Muscle of leg (tissue), 3 donors: ENCODE measurements at regions not wholly inside any gene's neighbourhood (a gene's known extent, or its start where the extent isn't known, plus 50 kb on each side); places are given as distances from the start of the nearest gene placed in this dataset.
A peak's percentile ranks its signal among the peaks of the same experiment; 100 is the strongest.
"Not testable (repeated sequence)": the region's sequence is repeated elsewhere in the genome, so short reads cannot be mapped to it uniquely, and the experiment has no call there.

ENCODE experiments used
- DNase-seq: peaks from one replicate; pipeline ENCODE4 v3.0.0; 2013
- H3K27ac ChIP-seq: one replicate; pipeline ENCODE4 v1.5.1; 2013; ENCODE audit warnings: mild to moderate bottlenecking, low read length, control low read depth
- H3K27me3 ChIP-seq: one replicate; pipeline ENCODE4 v1.6.1; 2013; ENCODE audit warnings: low read length; ENCODE audit not compliant: control insufficient read depth, insufficient read depth
- H3K36me3 ChIP-seq: one replicate; pipeline ENCODE4 v1.6.1; 2013; ENCODE audit warnings: low read length; ENCODE audit not compliant: control insufficient read depth, insufficient read depth
- H3K4me1 ChIP-seq: one replicate; pipeline ENCODE4 v1.6.1; 2013; ENCODE audit warnings: low read length; ENCODE audit not compliant: control insufficient read depth, insufficient read depth
- H3K4me3 ChIP-seq: one replicate; pipeline ENCODE4 v1.5.1; 2013; ENCODE audit warnings: low read length, control low read depth
- H3K9me3 ChIP-seq: replicated peaks from 2 replicates; pipeline ENCODE4 v1.6.1; 2013; ENCODE audit warnings: low read depth, low read length; ENCODE audit not compliant: control insufficient read depth
- WGBS: methylation state at CpG from one replicate; pipeline ENCODE4 v1.1.5; 2013; ENCODE audit warnings: missing lambda C conversion rate; ENCODE audit not compliant: insufficient coverage; 5-methylcytosine and 5-hydroxymethylcytosine counted together

- no CpG with 5 or more reads among the region's 4 CpGs for WGBS
Observed at GRCh38 chr4:190118519-190118918, 54.2 kb downstream of the DBET start.

GRCh38 chr4:190119474-190119873, 54.1 kb upstream of the DUX4 start:
- H3K4me1 ChIP-seq, H3K4me3 ChIP-seq, H3K36me3 ChIP-seq, H3K27me3 ChIP-seq, H3K9me3 ChIP-seq, H3K27ac ChIP-seq, DNase-seq: not testable (repeated sequence)
- WGBS: 64% methylated on average over 1 of the region's 3 CpGs

More at GRCh38 chr4:190118519-190118918, 54.2 kb downstream of the DBET start:
- H3K9me3 ChIP-seq, H3K27ac ChIP-seq, H3K36me3 ChIP-seq, DNase-seq, H3K4me1 ChIP-seq, H3K4me3 ChIP-seq, H3K27me3 ChIP-seq: not testable (repeated sequence)

- H3K4me1 ChIP-seq, H3K9me3 ChIP-seq, H3K36me3 ChIP-seq, H3K27ac ChIP-seq, H3K27me3 ChIP-seq, DNase-seq, H3K4me3 ChIP-seq: not testable (repeated sequence)
- 71% methylated on average over 5 of the region's 15 CpGs for whole genome bisulfite sequencing
Observed at GRCh38 chr4:190120111-190120514, 53.5 kb upstream of the DUX4 start.

GRCh38 chr4:190120537-190121001, 53.0 kb upstream of the DUX4 start:
- not testable (repeated sequence) for H3K4me3 ChIP-seq, H3K9me3 ChIP-seq, H3K27me3 ChIP-seq, DNase-seq, H3K4me1 ChIP-seq, H3K36me3 ChIP-seq, H3K27ac ChIP-seq
- 52% methylated on average over 4 of the region's 37 CpGs for WGBS

GRCh38 chr4:190121076-190121671, 52.4 kb upstream of the DUX4 start:
- not testable (repeated sequence) for H3K4me1 ChIP-seq, DNase-seq, H3K9me3 ChIP-seq, H3K36me3 ChIP-seq, H3K27ac ChIP-seq, H3K27me3 ChIP-seq, H3K4me3 ChIP-seq
- 77% methylated on average over 83 of the region's 118 CpGs for WGBS

GRCh38 chr4:190121759-190122158, 51.8 kb upstream of the DUX4 start:
- peak; percentile 16 for DNase-seq
- Histone ChIP-seq H3K4me1 (no peaks in the 10 kb centered on the region), H3K9me3 (peaks cover 5% of the 10 kb centered on the region), H3K27me3 (no peaks in the 10 kb centered on the region), H3K27ac (no peak overlapping the region), H3K36me3 (no peaks in the 10 kb centered on the region), H3K4me3 (no peak overlapping the region)
- WGBS: 74% methylated on average over 69 of the region's 70 CpGs

- not testable (repeated sequence) for H3K4me3 ChIP-seq, H3K9me3 ChIP-seq, H3K36me3 ChIP-seq, H3K4me1 ChIP-seq, H3K27me3 ChIP-seq, H3K27ac ChIP-seq
- WGBS: 85% methylated on average over 15 of the region's 29 CpGs
- DNase-seq: peak; percentile 75
Observed at GRCh38 chr4:190122161-190123142, 51.1 kb upstream of the DUX4 start.
